IMR-90 (cell line): ENCODE measurements at regions not wholly inside any gene's neighbourhood (a gene's known extent, or its start where the extent isn't known, plus 50 kb on each side); places are given as distances from the start of the nearest gene placed in this dataset.

Experiments
- ATAC-seq: fragments of 200-7000 bp; cut with Tn5 transposase; 2 replicates; pipeline ENCODE4 v1.9.1; 2020; ENCODE audit warnings: low read depth, mild to moderate bottlenecking, moderate library complexity
- BruUV-seq: library from RNA; stranded (reverse); fragments of 400-500 nt; replicated peaks from 2 replicates; lab custom pipeline; 2021; lab: Mats Ljungman, UMichigan
- CTCF ChIA-PET: fragments of 300-600 bp; formaldehyde crosslinking; extraction: SDS; loops from one replicate; lab custom pipeline; 2021; ENCODE audit warnings: antibody characterized with exemption; lab: Yijun Ruan, JAX
- POLR2A ChIA-PET: fragments of 300-600 bp; sonication (Branson Sonifier 250); formaldehyde crosslinking; loops from one replicate; lab custom pipeline; 2022; ENCODE audit warnings: antibody characterized with exemption; ENCODE audit not compliant: unreplicated experiment; lab: Charles Lee
- DNase-seq: peaks from one replicate; pipeline ENCODE4 v3.0.0; 2013
- H2AFZ ChIP-seq: replicated peaks from 2 replicates; pipeline ENCODE3; 2013; ENCODE audit warnings: low read length, mild to moderate bottlenecking; ENCODE audit not compliant: poor library complexity
- H2AK5ac ChIP-seq: 2 replicates; pipeline ENCODE4 v1.6.1; 2013; ENCODE audit warnings: low read depth, low read length, inconsistent platforms
- H2AK9ac ChIP-seq: replicated peaks from 2 replicates; pipeline ENCODE3; 2013; ENCODE audit warnings: mild to moderate bottlenecking, low read depth, low read length, moderate library complexity; ENCODE audit not compliant: poor library complexity
- H2BK120ac ChIP-seq: 2 replicates; pipeline ENCODE4 v1.6.1; 2013; ENCODE audit warnings: low read depth, low read length, inconsistent platforms
- H2BK15ac ChIP-seq: 3 replicates; pipeline ENCODE4 v1.6.1; 2013; ENCODE audit warnings: low read depth, low read length, inconsistent platforms
- H2BK20ac ChIP-seq: 2 replicates; pipeline ENCODE4 v1.6.1; 2013; ENCODE audit warnings: low read depth, mild to moderate bottlenecking, inconsistent platforms, low read length, moderate library complexity
- H2BK5ac ChIP-seq: 2 replicates; pipeline ENCODE4 v1.6.1; 2013; ENCODE audit warnings: mild to moderate bottlenecking, low read depth, low read length, inconsistent platforms; ENCODE audit not compliant: poor library complexity, severe bottlenecking
- H3K14ac ChIP-seq: replicated peaks from 2 replicates; pipeline ENCODE4 v1.6.1; 2013; ENCODE audit warnings: low read depth, low read length, inconsistent platforms
- H3K18ac ChIP-seq: 2 replicates; pipeline ENCODE4 v1.6.1; 2013; ENCODE audit warnings: low read depth, low read length, control low read depth
- H3K23ac ChIP-seq: 2 replicates; pipeline ENCODE4 v1.6.1; 2013; ENCODE audit warnings: low read depth, low read length, inconsistent platforms
- H3K27ac ChIP-seq: 2 replicates; pipeline ENCODE4 v1.5.1; 2013; ENCODE audit warnings: mild to moderate bottlenecking, control low read depth, low read length; ENCODE audit not compliant: insufficient read depth
- H3K27me3 ChIP-seq: 2 replicates; pipeline ENCODE4 v1.6.1; 2013; ENCODE audit warnings: low read length; ENCODE audit not compliant: control insufficient read depth, insufficient read depth
- H3K36me3 ChIP-seq: 2 replicates; pipeline ENCODE4 v1.6.1; 2013; ENCODE audit warnings: low read length, mixed read lengths; ENCODE audit not compliant: control insufficient read depth, insufficient read depth
- H3K4ac ChIP-seq: 2 replicates; pipeline ENCODE4 v1.6.1; 2013; ENCODE audit warnings: low read depth, low read length, inconsistent platforms
- H3K4me1 ChIP-seq: 2 replicates; pipeline ENCODE4 v1.6.1; 2013; ENCODE audit warnings: low read length, mixed read lengths; ENCODE audit not compliant: control insufficient read depth, insufficient read depth
- H3K4me2 ChIP-seq: 2 replicates; pipeline ENCODE4 v1.6.1; 2013; ENCODE audit warnings: low read depth, mild to moderate bottlenecking, control low read depth, low read length, moderate library complexity
- H3K4me3 ChIP-seq: 2 replicates; pipeline ENCODE4 v1.5.1; 2013; ENCODE audit warnings: low read depth, mild to moderate bottlenecking, control low read depth, low read length, moderate library complexity; ENCODE audit not compliant: insufficient read depth
- H3K56ac ChIP-seq: 2 replicates; pipeline ENCODE4 v1.6.1; 2013; ENCODE audit warnings: low read length, inconsistent platforms; ENCODE audit not compliant: insufficient read depth; ENCODE audit errors: extremely low read depth
- H3K79me1 ChIP-seq, 2 experiments: 2 replicates each; pipeline ENCODE4 v1.6.1; 2013; ENCODE audit warnings: low read length in 2 of 2, inconsistent platforms in 1 of 2, low read depth in 1 of 2
- H3K9ac ChIP-seq: 2 replicates; pipeline ENCODE4 v1.6.1; 2013; ENCODE audit warnings: low read depth, low read length, control low read depth
- H3K9me1 ChIP-seq: 2 replicates; pipeline ENCODE4 v1.6.1; 2013; ENCODE audit warnings: low read length, inconsistent platforms; ENCODE audit not compliant: insufficient read depth
- H3K9me3 ChIP-seq: 2 replicates; pipeline ENCODE4 v1.6.1; 2013; ENCODE audit warnings: low read length; ENCODE audit not compliant: control insufficient read depth, insufficient read depth
- H4K20me1 ChIP-seq: 2 replicates; pipeline ENCODE4 v1.6.1; 2013; ENCODE audit warnings: low read length, inconsistent platforms; ENCODE audit not compliant: insufficient read depth
- H4K5ac ChIP-seq: 2 replicates; pipeline ENCODE4 v1.6.1; 2013; ENCODE audit warnings: mild to moderate bottlenecking, low read depth, low read length, control low read depth
- H4K8ac ChIP-seq, 2 experiments: 2 replicates each; pipeline ENCODE4 v1.6.1; 2013; ENCODE audit warnings: low read depth in 2 of 2, low read length in 2 of 2, control low read depth in 1 of 2, inconsistent platforms in 1 of 2
- H4K91ac ChIP-seq: 2 replicates; pipeline ENCODE4 v1.6.1; 2013; ENCODE audit warnings: low read depth, low read length, inconsistent platforms; ENCODE audit not compliant: insufficient read depth
- FOS ChIP-seq: fragments of 150-350 bp; IDR thresholded peaks from 2 replicates; pipeline ENCODE4 v1.6.1; 2016; ENCODE audit warnings: low read depth, low read length
- RFX5 ChIP-seq: IDR thresholded peaks from 2 replicates; pipeline ENCODE4 v1.8.0; 2012; ENCODE audit warnings: low read depth, mild to moderate bottlenecking, low read length, moderate library complexity
- WGBS, 2 experiments: methylation state at CpG; one replicate each; pipeline versions ENCODE4 v1.1.5 to v1.1.7; 2013; ENCODE audit warnings: missing lambda C conversion rate in 2 of 2; ENCODE audit not compliant: insufficient read length in 1 of 2; ENCODE audit errors: extremely low coverage in 2 of 2; 5-methylcytosine and 5-hydroxymethylcytosine counted together
- dilution Hi-C: fragments of 300-500 bp; cut with HindIII; formaldehyde crosslinking; loops from one replicate; pipeline ENCODE4 v1.14.3; 2018; ENCODE audit warnings: low sequenced_read_pairs; ENCODE audit not compliant: unreplicated experiment
- in situ Hi-C: fragments of 300-500 bp; cut with MboI; formaldehyde crosslinking; loops from 3 replicates; pipeline ENCODE4 v1.14.3; 2019; ENCODE audit warnings: low sequenced_read_pairs, inconsistent platforms, mixed read lengths
- intact Hi-C: fragments of 100-400 bp; cut with micrococcal nuclease; formaldehyde crosslinking; loops from 2 replicates; pipeline ENCODE4 v1.10.0; 2022

DNA sequence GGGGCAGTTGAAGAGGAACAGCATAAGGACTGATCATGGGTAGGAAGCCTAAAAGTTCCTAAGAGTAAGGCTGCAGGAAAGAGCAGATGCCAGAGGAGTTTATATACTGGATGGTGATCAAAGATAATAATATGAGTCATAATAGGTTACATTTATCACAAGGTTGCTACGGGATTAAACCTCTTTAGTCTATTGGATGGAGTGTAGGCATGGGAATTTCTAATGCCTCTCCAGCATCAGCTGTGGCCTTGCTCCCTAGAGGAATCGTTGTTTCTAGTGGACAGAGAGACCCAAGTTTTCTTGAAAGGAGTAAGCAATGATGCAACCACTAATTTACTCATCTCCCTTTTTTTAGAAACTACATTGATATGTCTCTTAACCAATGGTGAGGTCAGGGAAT lies 213.4 kb downstream of the GPR37 start:
- Histone ChIP-seq H2AK5ac (no peak overlapping the region), H2BK20ac (no peak overlapping the region), H3K56ac (no peak overlapping the region), H3K9me3 (no peaks in the 10 kb centered on the region), H4K8ac (no peak overlapping the region), H3K14ac (no peak overlapping the region), H3K4me1 (no peaks in the 10 kb centered on the region; the same call in 1 of the 2 replicates), H3K27me3 (no peaks in the 10 kb centered on the region), H2BK5ac (no peak overlapping the region), H2BK15ac (no peak overlapping the region), H2AK9ac (no peak overlapping the region), H3K79me1 (no peaks in the 10 kb centered on the region), H3K9me1 (no peaks in the 10 kb centered on the region), H3K18ac (no peak overlapping the region), H3K4me3 (no peak overlapping the region), H3K4ac (no peak overlapping the region), H3K36me3 (no peaks in the 10 kb centered on the region), H4K5ac (no peak overlapping the region), H4K91ac (no peak overlapping the region), H3K23ac (no peak overlapping the region), H3K4me2 (no peak overlapping the region), H3K27ac (no peak overlapping the region), H3K9ac (no peak overlapping the region), H2AFZ (no peak overlapping the region), H2BK120ac (no peak overlapping the region), H4K20me1 (no peaks in the 10 kb centered on the region)
- ChIA-PET POLR2A (no interaction called here), CTCF (no interaction called here)
- BruUV-seq, result no TSS peak
- DNase-seq, result peak; percentile 61
- ATAC-seq, result peak; percentile 35
- intact Hi-C loops, result no loop called here
- WGBS, 2 experiments, result no CpG with 5 or more reads among the region's 2 CpGs
- 0 out of 2 replicates have a peak, but pooled peaks have one; percentile 11 for TF ChIP-seq FOS
- no peak for TF ChIP-seq RFX5
- dilution Hi-C loops, result no loop called here
- in situ Hi-C loops, result loop anchor here (10.0 kb wide), 1 partner anchor 63 kb away; no protein-coding TSS in a partner anchor
